OCI-LY7 (cell line): ENCODE measurements at regions not wholly inside any gene's neighbourhood (a gene's known extent, or its start where the extent isn't known, plus 50 kb on each side); places are given as distances from the start of the nearest gene placed in this dataset.
"Not testable (repeated sequence)": the region's sequence is repeated elsewhere in the genome, so short reads cannot be mapped to it uniquely, and the experiment has no call there.

Source experiments
- BruUV-seq: library from RNA; stranded (reverse); fragments of 400-500 nt; replicated peaks from 2 replicates; lab custom pipeline; 2021; lab: Mats Ljungman, UMichigan
- CTCF ChIA-PET: fragments of 300-600 bp; sonication (Branson Sonifier 250); formaldehyde crosslinking; loops from one replicate; lab custom pipeline; 2022; ENCODE audit warnings: antibody characterized with exemption; ENCODE audit not compliant: unreplicated experiment; lab: Charles Lee
- POLR2A ChIA-PET: fragments of 300-600 bp; sonication (Branson Sonifier 250); formaldehyde crosslinking; loops from one replicate; lab custom pipeline; 2022; ENCODE audit warnings: antibody characterized with exemption; lab: Charles Lee
- DNase-seq: peaks from one replicate; pipeline ENCODE4 v3.0.0-alpha.2; 2015; ENCODE audit warnings: low spot score
- H2AFZ ChIP-seq: fragments of 200-600 bp; sonication (generic), shearing (Covaris generic); 2 replicates; pipeline ENCODE4 v1.6.1; 2014; ENCODE audit warnings: mild to moderate bottlenecking, antibody characterized with exemption, low read length, moderate library complexity
- H3K27ac ChIP-seq: fragments of 200-600 bp; sonication (generic); 2 replicates; pipeline ENCODE4 v1.5.1; 2014; ENCODE audit warnings: mixed run types, low read depth, mild to moderate bottlenecking, moderate library complexity, low read length, inconsistent platforms; ENCODE audit not compliant: poor library complexity, severe bottlenecking
- H3K36me3 ChIP-seq: fragments of 200-600 bp; sonication (generic); 2 replicates; pipeline ENCODE4 v1.6.1; 2014; ENCODE audit warnings: mild to moderate bottlenecking, antibody characterized with exemption, low read length, moderate library complexity, mixed read lengths; ENCODE audit not compliant: insufficient read depth
- H3K4me1 ChIP-seq: fragments of 200-600 bp; sonication (generic); 2 replicates; pipeline ENCODE4 v1.5.1; 2014; ENCODE audit warnings: mild to moderate bottlenecking, low read length; ENCODE audit not compliant: insufficient read depth, poor library complexity, severe bottlenecking
- H3K4me2 ChIP-seq: fragments of 200-600 bp; sonication (generic); 2 replicates; pipeline ENCODE4 v1.6.1; 2014; ENCODE audit warnings: mild to moderate bottlenecking, low read length
- H3K4me3 ChIP-seq: fragments of 200-600 bp; sonication (generic); 2 replicates; pipeline ENCODE4 v1.5.1; 2014; ENCODE audit warnings: mild to moderate bottlenecking, low read depth, low read length; ENCODE audit not compliant: poor library complexity, severe bottlenecking
- H3K79me2 ChIP-seq: fragments of 200-600 bp; sonication (generic); 2 replicates; pipeline ENCODE4 v1.6.1; 2016; ENCODE audit warnings: low read depth, mild to moderate bottlenecking, low read length, moderate library complexity, mixed read lengths; ENCODE audit not compliant: insufficient read depth
- H3K9me2 ChIP-seq: fragments of 200-600 bp; sonication (generic); 2 replicates; pipeline ENCODE4 v1.6.1; 2016; ENCODE audit warnings: mild to moderate bottlenecking, low read length, mixed read lengths; ENCODE audit not compliant: insufficient read depth
- H3K9me3 ChIP-seq: fragments of 200-600 bp; sonication (generic); 2 replicates; pipeline ENCODE4 v1.6.1; 2014; ENCODE audit warnings: mild to moderate bottlenecking, mixed run types, low read length, mixed read lengths
- H4K20me1 ChIP-seq: fragments of 200-600 bp; sonication (generic); 2 replicates; pipeline ENCODE4 v1.6.1; 2014; ENCODE audit warnings: mild to moderate bottlenecking, antibody characterized with exemption, low read length, moderate library complexity, mixed read lengths; ENCODE audit not compliant: insufficient read depth
- EZH2phosphoT487 ChIP-seq: fragments of 200-600 bp; sonication (generic); IDR thresholded peaks from 2 replicates; pipeline ENCODE4 v1.6.1; 2018; ENCODE audit warnings: low read depth, borderline replicate concordance, mild to moderate bottlenecking, mixed run types, antibody characterized with exemption, low read length, moderate library complexity, mixed read lengths
- intact Hi-C: fragments of 100-400 bp; cut with micrococcal nuclease; formaldehyde crosslinking; loops from one replicate; pipeline ENCODE4 v1.10.0; 2022; ENCODE audit not compliant: unreplicated experiment
- TF ChIP-seq, protein P1 (sequence below): fragments of 200-600 bp; sonication (generic); conservative IDR thresholded peaks from 2 replicates; pipeline ENCODE4 v1.5.1; 2014; ENCODE audit warnings: mild to moderate bottlenecking, antibody characterized with exemption, low read length, moderate library complexity, mixed read lengths

DNA sequence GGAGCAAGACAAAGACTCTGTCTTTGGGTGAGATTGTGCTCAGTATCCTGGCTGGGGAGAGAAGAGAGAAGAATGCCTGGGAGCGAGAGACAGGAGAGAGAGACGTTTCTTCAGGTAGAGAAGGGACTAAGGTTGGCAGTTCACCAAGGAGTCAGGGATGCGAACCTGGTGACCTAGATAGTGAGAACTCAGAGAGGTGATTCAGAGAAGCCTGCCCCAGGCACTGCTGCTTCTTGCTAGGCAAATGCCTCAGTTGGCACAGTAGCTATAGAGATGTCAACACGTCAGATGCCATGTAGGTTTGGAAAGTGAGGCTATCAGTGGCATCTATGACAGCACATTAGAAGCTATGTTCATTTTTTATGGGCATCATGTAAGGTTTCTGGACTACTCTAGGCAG lies 231.6 kb upstream of the VLDLR start:
- Histone ChIP-seq H3K4me1 (no peaks in the 10 kb centered on the region), H2AFZ (no peak overlapping the region), H3K27ac (no peak overlapping the region), H3K36me3 (no peaks in the 10 kb centered on the region), H3K9me2 (no peaks in the 10 kb centered on the region), H3K4me2 (no peak overlapping the region), H4K20me1 (no peaks in the 10 kb centered on the region), H3K9me3 (no peaks in the 10 kb centered on the region), H3K79me2 (no peaks in the 10 kb centered on the region), H3K4me3 (no peak overlapping the region)
- TF ChIP-seq, protein P1, sequence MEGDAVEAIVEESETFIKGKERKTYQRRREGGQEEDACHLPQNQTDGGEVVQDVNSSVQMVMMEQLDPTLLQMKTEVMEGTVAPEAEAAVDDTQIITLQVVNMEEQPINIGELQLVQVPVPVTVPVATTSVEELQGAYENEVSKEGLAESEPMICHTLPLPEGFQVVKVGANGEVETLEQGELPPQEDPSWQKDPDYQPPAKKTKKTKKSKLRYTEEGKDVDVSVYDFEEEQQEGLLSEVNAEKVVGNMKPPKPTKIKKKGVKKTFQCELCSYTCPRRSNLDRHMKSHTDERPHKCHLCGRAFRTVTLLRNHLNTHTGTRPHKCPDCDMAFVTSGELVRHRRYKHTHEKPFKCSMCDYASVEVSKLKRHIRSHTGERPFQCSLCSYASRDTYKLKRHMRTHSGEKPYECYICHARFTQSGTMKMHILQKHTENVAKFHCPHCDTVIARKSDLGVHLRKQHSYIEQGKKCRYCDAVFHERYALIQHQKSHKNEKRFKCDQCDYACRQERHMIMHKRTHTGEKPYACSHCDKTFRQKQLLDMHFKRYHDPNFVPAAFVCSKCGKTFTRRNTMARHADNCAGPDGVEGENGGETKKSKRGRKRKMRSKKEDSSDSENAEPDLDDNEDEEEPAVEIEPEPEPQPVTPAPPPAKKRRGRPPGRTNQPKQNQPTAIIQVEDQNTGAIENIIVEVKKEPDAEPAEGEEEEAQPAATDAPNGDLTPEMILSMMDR = no peak
- no peak for TF ChIP-seq EZH2phosphoT487
- no peak for DNase-seq
- BruUV-seq = no TSS peak
- ChIA-PET POLR2A (no interaction called here), CTCF (no interaction called here)
- intact Hi-C loops = no loop called here

DNA sequence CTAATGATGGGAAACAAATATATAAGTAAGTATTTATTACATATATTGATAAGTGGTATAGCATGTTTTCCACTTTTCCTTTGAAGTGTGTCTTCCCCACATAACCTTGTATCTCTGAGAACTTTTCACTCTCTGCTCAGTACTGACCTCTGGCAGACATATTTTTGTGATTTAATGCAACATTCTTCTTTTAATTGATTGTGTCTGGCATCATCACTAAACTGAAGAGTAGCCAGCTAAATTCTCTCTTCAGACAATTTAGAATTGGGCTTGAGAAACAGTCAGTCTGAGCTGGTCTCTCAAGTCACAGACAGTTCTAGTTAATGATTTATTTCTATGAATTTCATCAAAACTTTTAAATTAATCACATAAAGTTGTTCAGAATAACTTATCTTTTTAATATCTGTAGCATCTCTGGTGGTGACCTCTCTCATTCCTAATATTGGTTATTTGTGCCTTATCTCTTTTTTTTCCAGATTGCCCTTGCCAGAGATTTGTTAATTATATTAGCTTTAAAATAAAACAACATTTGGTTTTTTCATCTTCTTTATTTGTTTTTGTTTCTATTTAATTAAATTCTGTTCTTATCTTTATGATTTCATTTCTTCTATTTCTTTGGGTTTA lies 230.0 kb upstream of the VLDLR start:
- CTCF ChIA-PET, H3K9me3 ChIP-seq, BruUV-seq, H3K4me2 ChIP-seq, H2AFZ ChIP-seq, H3K36me3 ChIP-seq, H3K9me2 ChIP-seq, H3K4me1 ChIP-seq, H4K20me1 ChIP-seq, H3K4me3 ChIP-seq, H3K27ac ChIP-seq, DNase-seq, H3K79me2 ChIP-seq, intact Hi-C loops: not testable (repeated sequence)
- POLR2A ChIA-PET = interaction anchor here (0.7 to 1.0 kb wide), 2 partner anchors 10 to 355 kb away, joined by 3 read pairs; no protein-coding TSS in a partner anchor

DNA sequence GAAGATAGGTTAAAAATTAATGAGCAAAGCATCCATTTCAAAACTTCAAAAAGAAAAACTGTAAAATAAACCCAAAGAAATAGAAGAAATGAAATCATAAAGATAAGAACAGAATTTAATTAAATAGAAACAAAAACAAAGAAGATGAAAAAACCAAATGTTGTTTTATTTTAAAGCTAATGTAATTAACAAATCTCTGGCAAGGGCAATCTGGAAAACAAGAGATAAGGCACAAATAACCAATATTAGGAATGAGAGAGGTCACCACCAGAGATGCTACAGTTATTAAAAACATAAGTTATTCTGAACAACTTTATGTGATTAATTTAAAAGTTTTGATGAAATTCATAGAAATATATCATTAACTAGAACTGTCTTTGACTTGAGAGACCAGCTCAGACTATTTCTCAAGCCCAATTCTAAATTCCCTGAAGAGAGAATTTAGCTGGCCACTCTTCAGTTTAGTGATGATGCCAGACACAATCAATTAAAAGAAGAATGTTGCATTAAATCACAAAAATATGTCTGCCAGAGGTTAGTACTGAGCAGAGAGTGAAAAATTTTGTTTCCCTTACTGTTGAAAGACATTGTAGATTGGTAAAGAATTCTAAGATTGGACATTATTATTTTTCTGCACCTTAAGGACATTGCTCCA lies 227.4 kb upstream of the VLDLR start:
- POLR2A ChIA-PET = interaction anchor here (0.7 kb wide), 1 partner anchor 93 kb away, joined by 3 read pairs; no protein-coding TSS in a partner anchor
- H3K4me2 ChIP-seq, H3K79me2 ChIP-seq, H2AFZ ChIP-seq, H3K9me3 ChIP-seq, H4K20me1 ChIP-seq, DNase-seq, intact Hi-C loops, H3K4me1 ChIP-seq, BruUV-seq, H3K36me3 ChIP-seq, H3K9me2 ChIP-seq, H3K27ac ChIP-seq, CTCF ChIA-PET, H3K4me3 ChIP-seq: not testable (repeated sequence)
